Fibroblast of lung (primary cell): ENCODE measurements at regions not wholly inside any gene's neighbourhood (a gene's known extent, or its start where the extent isn't known, plus 50 kb on each side); places are given as distances from the start of the nearest gene placed in this dataset.
A peak's percentile ranks its signal among the peaks of the same experiment; 100 is the strongest.

ENCODE experiments used
- DNase-seq, 2 donors: peaks; one replicate each; pipeline versions ENCODE4 v3.0.0 to v3.0.0-alpha.2; 2010; ENCODE audit warnings: low read depth in 2 of 2
- H2AFZ ChIP-seq: 2 replicates; pipeline ENCODE4 v1.5.1; 2012; ENCODE audit warnings: low read length, control low read depth, inconsistent platforms
- H3K27ac ChIP-seq: 2 replicates; pipeline ENCODE4 v1.5.1; 2011; ENCODE audit warnings: low read length, control low read depth; ENCODE audit not compliant: insufficient read depth
- H3K27me3 ChIP-seq: 2 replicates; pipeline ENCODE4 v1.5.1; 2011; ENCODE audit warnings: mild to moderate bottlenecking, low read length; ENCODE audit not compliant: control insufficient read depth, insufficient read depth
- H3K36me3 ChIP-seq: 2 replicates; pipeline ENCODE4 v1.5.1; 2011; ENCODE audit warnings: low read length; ENCODE audit not compliant: control insufficient read depth, insufficient read depth
- H3K4me1 ChIP-seq: 2 replicates; pipeline ENCODE4 v1.5.1; 2011; ENCODE audit warnings: low read length; ENCODE audit not compliant: control insufficient read depth, insufficient read depth; ENCODE audit errors: extremely low read depth
- H3K4me2 ChIP-seq: 2 replicates; pipeline ENCODE4 v1.5.1; 2011; ENCODE audit warnings: low read length, control low read depth; ENCODE audit not compliant: insufficient read depth; ENCODE audit errors: extremely low read depth
- H3K4me3 ChIP-seq, 4 experiments: fragments of 200-600 bp in 1 of 4; sonication (generic) in 1 of 4; replicated peaks in 1 of 4; 2 replicates each; pipeline ENCODE4 v1.5.1; 2011 to 2016; ENCODE audit warnings: low read length in 4 of 4, low read depth in 3 of 4, mild to moderate bottlenecking in 3 of 4, control low read depth in 2 of 4, inconsistent platforms in 1 of 4, mixed read lengths in 1 of 4; ENCODE audit not compliant: insufficient read depth in 1 of 4; ENCODE audit errors: control extremely low read depth in 1 of 4
- H3K79me2 ChIP-seq: 2 replicates; pipeline ENCODE4 v1.5.1; 2012; ENCODE audit warnings: mild to moderate bottlenecking, low read length, inconsistent platforms; ENCODE audit not compliant: control insufficient read depth, insufficient read depth
- H3K9ac ChIP-seq: 2 replicates; pipeline ENCODE4 v1.5.1; 2011; ENCODE audit warnings: mild to moderate bottlenecking, low read length, control low read depth; ENCODE audit not compliant: insufficient read depth
- H3K9me3 ChIP-seq: 2 replicates; pipeline ENCODE4 v1.5.1; 2012; ENCODE audit warnings: low read depth, low read length; ENCODE audit not compliant: control insufficient read depth, insufficient read depth
- H4K20me1 ChIP-seq: 2 replicates; pipeline ENCODE4 v1.5.1; 2011; ENCODE audit warnings: low read length; ENCODE audit not compliant: control insufficient read depth, insufficient read depth; ENCODE audit errors: extremely low read depth
- CTCF ChIP-seq, 2 donors: IDR thresholded peaks in 1 of 2; conservative IDR thresholded peaks in 1 of 2; 1 replicate in 1 of 2; 2 replicates in 1 of 2; pipeline ENCODE4 v1.5.1; 2011 to 2012; ENCODE audit warnings: low read length in 2 of 2, control low read depth in 1 of 2, inconsistent platforms in 1 of 2, low read depth in 1 of 2, mild to moderate bottlenecking in 1 of 2
- EZH2 ChIP-seq: IDR thresholded peaks from 2 replicates; pipeline ENCODE4 v1.5.1; 2012; ENCODE audit warnings: low read length, control low read depth, mild to moderate bottlenecking; ENCODE audit errors: missing control alignments

- no peak overlapping the region for H3K4me2 ChIP-seq
- no peaks in the 10 kb centered on the region for H3K27me3 ChIP-seq
- H2AFZ ChIP-seq, result no peak overlapping the region
- TF ChIP-seq CTCF (conservative IDR thresholded peaks at IDR 0.05 in 1 of 2, IDR thresholded peaks at IDR 0.05 in 1 of 2; ENCODE audit: low read depth in 1 of 2, low read length in 2 of 2), result no peak
- TF ChIP-seq EZH2, result no peak
- H3K9me3 ChIP-seq, result no peaks in the 10 kb centered on the region
- H3K9ac ChIP-seq, result no peak overlapping the region
- DNase-seq, result no peak
- H3K4me1 ChIP-seq, result peaks cover 21% of the 10 kb centered on the region
- no peak overlapping the region for H3K27ac ChIP-seq
- no peaks in the 10 kb centered on the region for H3K36me3 ChIP-seq
- H3K4me3 ChIP-seq, result no peak overlapping the region
- H3K79me2 ChIP-seq, result no peaks in the 10 kb centered on the region
- H4K20me1 ChIP-seq, result no peaks in the 10 kb centered on the region
Measured at GRCh38 chr2:237229905-237230304, 144.2 kb downstream of the COPS8 start.

GRCh38 chr2:237230355-237230754 is 144.7 kb downstream of the COPS8 start:
- no peak overlapping the region for H2AFZ ChIP-seq
- H3K27ac ChIP-seq, result no peak overlapping the region

DNA sequence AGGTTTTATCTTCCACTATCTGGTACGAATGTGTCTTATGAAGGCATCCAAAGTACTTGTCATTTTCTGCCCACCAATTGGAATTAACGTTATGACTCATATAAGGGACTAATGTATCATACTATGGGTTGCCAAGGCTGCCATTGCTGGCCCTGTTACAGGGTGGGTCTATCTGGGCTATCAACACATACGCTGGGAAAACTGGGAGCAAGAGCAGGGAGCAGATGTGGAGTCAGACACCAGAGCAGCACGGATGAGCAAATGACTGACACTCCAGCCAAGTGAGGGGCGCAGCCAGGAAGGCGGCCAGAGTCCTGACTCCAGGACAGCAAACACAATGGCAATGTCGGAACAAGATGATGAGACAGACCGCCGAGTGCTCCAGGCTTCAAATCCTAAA is 145.9 kb downstream of the COPS8 start:
- Histone ChIP-seq H4K20me1 (no peaks in the 10 kb centered on the region), H3K4me3 (no peak overlapping the region), H3K9me3 (no peaks in the 10 kb centered on the region), H3K79me2 (no peaks in the 10 kb centered on the region), H3K27me3 (no peaks in the 10 kb centered on the region), H3K27ac (no peak overlapping the region), H3K36me3 (no peaks in the 10 kb centered on the region), H3K9ac (no peak overlapping the region), H3K4me2 (no peak overlapping the region), H3K4me1 (peaks cover 34% of the 10 kb centered on the region), H2AFZ (no peak overlapping the region)
- peak in 1 of 2 donors; percentile 64 for DNase-seq
- no peak for TF ChIP-seq EZH2
- no peak for TF ChIP-seq CTCF (conservative IDR thresholded peaks at IDR 0.05 in 1 of 2, IDR thresholded peaks at IDR 0.05 in 1 of 2; ENCODE audit: low read depth in 1 of 2, low read length in 2 of 2)

More at GRCh38 chr2:237230355-237230754, 144.7 kb downstream of the COPS8 start:
- H4K20me1 ChIP-seq, result no peaks in the 10 kb centered on the region
- no peaks in the 10 kb centered on the region for H3K79me2 ChIP-seq
- TF ChIP-seq CTCF (conservative IDR thresholded peaks at IDR 0.05 in 1 of 2, IDR thresholded peaks at IDR 0.05 in 1 of 2; ENCODE audit: low read depth in 1 of 2, low read length in 2 of 2) (no peak), EZH2 (no peak)
- H3K4me2 ChIP-seq, result no peak overlapping the region
- DNase-seq, result no peak
- H3K9ac ChIP-seq, result no peak overlapping the region
- peaks cover 25% of the 10 kb centered on the region for H3K4me1 ChIP-seq
- no peaks in the 10 kb centered on the region for H3K9me3 ChIP-seq
- H3K36me3 ChIP-seq, result no peaks in the 10 kb centered on the region
- H3K27me3 ChIP-seq, result no peaks in the 10 kb centered on the region
- H3K4me3 ChIP-seq, result no peak overlapping the region
